ENCODE measurements at regions not wholly inside any gene's neighbourhood (a gene's known extent, or its start where the extent isn't known, plus 50 kb on each side); places are given as distances from the start of the nearest gene placed in this dataset.

DNA sequence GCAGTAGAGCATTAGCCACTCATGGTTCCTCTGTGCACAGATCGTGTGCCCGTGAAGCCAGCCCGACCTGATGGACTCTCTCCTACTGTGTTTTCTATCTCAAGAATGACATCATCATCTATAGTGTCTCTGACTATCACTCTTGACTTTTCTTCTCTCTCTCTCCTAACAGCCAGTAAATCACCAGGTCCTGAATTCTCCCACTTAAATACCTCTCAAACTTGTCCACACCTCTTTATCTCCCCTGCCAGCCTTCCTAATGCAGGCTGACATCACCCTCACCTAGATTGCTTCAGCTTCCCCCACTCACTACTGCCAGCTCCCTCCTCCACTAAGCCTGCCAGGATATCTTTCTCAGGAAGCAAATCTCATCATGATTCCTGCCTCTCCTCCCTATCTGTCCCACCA, 90.6 kb upstream of the MIER3 start:
- H4K20me1 ChIP-seq (ENCODE audit: low read depth), result no peaks in the 10 kb centered on the region
- Mint-ChIP-seq H3K27ac (no peak overlapping the region), H3K36me3 (no peaks in the 10 kb centered on the region), H3K9me3 (no peaks in the 10 kb centered on the region), H3K27me3 (ENCODE audit: insufficient read depth, low read depth) (no peaks in the 10 kb centered on the region), H3K4me3 (no peak overlapping the region), H3K4me1 (no peaks in the 10 kb centered on the region)
- no peak overlapping the region for H2AFZ ChIP-seq (replicated peaks)
- H3K9ac ChIP-seq, result no peak overlapping the region
- no peaks in the 10 kb centered on the region for H3K9me3 ChIP-seq (ENCODE audit: low read depth)
- H3K36me3 ChIP-seq, result no peaks in the 10 kb centered on the region
- H3K27me3 ChIP-seq, result no peaks in the 10 kb centered on the region
- H3K27ac ChIP-seq, result no peak overlapping the region
- no peak overlapping the region for H3K4me3 ChIP-seq
- H3K4me2 ChIP-seq, result no peak overlapping the region
- peaks cover under 1% of the 10 kb centered on the region for H3K4me1 ChIP-seq
- DNase-seq (ENCODE audit: low spot score), result no peak
- TF ChIP-seq, protein P1, sequence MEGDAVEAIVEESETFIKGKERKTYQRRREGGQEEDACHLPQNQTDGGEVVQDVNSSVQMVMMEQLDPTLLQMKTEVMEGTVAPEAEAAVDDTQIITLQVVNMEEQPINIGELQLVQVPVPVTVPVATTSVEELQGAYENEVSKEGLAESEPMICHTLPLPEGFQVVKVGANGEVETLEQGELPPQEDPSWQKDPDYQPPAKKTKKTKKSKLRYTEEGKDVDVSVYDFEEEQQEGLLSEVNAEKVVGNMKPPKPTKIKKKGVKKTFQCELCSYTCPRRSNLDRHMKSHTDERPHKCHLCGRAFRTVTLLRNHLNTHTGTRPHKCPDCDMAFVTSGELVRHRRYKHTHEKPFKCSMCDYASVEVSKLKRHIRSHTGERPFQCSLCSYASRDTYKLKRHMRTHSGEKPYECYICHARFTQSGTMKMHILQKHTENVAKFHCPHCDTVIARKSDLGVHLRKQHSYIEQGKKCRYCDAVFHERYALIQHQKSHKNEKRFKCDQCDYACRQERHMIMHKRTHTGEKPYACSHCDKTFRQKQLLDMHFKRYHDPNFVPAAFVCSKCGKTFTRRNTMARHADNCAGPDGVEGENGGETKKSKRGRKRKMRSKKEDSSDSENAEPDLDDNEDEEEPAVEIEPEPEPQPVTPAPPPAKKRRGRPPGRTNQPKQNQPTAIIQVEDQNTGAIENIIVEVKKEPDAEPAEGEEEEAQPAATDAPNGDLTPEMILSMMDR (IDR thresholded peaks at IDR 0.05), result no peak
- no peak for TF ChIP-seq EZH2 (IDR thresholded peaks at IDR 0.05)
- TF ChIP-seq EZH2phosphoT487 (IDR thresholded peaks at IDR 0.05), result no peak
- H3F3A ChIP-seq (ENCODE audit: low read depth), result no peaks in the 10 kb centered on the region
- no peaks in the 10 kb centered on the region for H3K79me2 ChIP-seq (ENCODE audit: low read depth)

DNA sequence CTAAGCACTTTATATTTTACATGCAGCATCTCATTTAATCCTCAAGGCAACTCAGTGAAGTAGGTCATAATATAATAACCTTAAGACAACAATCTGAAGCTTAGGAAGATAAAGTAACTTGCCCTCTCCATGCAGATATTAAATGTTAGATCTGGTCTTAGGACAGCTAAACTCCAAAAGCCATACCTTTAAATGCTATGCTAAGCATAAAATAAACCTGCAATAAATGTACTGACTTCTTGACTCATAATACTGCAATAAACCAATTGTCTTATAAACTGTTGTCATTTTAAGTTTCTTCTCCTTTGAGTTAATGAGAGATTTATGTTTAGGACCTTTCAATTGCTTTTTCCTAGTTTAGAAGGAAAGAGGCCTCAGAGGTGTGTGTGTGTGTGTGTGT, 102.2 kb upstream of the MIER3 start:
- no peaks in the 10 kb centered on the region for H3K36me3 Mint-ChIP-seq
- no peak overlapping the region for H2AFZ ChIP-seq (replicated peaks)

DNA sequence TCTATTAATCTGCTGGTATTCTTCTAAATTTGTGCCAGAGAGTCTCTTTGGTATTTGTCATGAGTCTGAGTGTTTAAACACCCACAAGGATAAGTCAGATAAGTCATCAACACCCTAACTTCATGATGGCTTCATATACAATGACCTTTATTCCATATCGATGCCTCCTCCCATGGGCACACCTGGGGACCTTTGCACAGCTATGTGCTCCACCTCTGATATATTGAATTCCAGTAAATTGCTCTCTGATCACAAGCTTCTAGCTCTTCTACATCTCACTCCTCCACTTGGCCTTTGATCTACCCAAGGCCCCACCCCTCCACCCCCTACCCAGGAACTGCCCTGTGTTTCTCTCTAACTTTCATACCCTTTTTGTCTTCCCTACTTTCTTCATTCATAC, 102.7 kb upstream of the MIER3 start:
- H3K4me3 ChIP-seq, result no peak overlapping the region
- no peak overlapping the region for H3K9ac ChIP-seq
- no peaks in the 10 kb centered on the region for H3K36me3 ChIP-seq
- H3K4me2 ChIP-seq, result no peak overlapping the region
- H3K27ac ChIP-seq, result no peak overlapping the region
- Mint-ChIP-seq H3K4me1 (peaks cover 2% of the 10 kb centered on the region), H3K27me3 (ENCODE audit: insufficient read depth, low read depth) (no peaks in the 10 kb centered on the region), H3K36me3 (no peaks in the 10 kb centered on the region), H3K4me3 (no peak overlapping the region), H3K9me3 (no peaks in the 10 kb centered on the region), H3K27ac (no peak overlapping the region)
- no peaks in the 10 kb centered on the region for H3K4me1 ChIP-seq
- no peaks in the 10 kb centered on the region for H3K79me2 ChIP-seq (ENCODE audit: low read depth)
- TF ChIP-seq, protein P1 (IDR thresholded peaks at IDR 0.05), result no peak
- no peaks in the 10 kb centered on the region for H3F3A ChIP-seq (ENCODE audit: low read depth)
- DNase-seq (ENCODE audit: low spot score), result no peak
- no peaks in the 10 kb centered on the region for H3K9me3 ChIP-seq (ENCODE audit: low read depth)
- no peaks in the 10 kb centered on the region for H4K20me1 ChIP-seq (ENCODE audit: low read depth)
- H3K27me3 ChIP-seq, result no peaks in the 10 kb centered on the region
- no peak overlapping the region for H2AFZ ChIP-seq (replicated peaks)

More for the DNA sequence above, 102.2 kb upstream of the MIER3 start:
- Histone ChIP-seq H3K36me3 (no peaks in the 10 kb centered on the region), H3K27me3 (no peaks in the 10 kb centered on the region), H3K4me1 (no peaks in the 10 kb centered on the region), H3K4me3 (no peak overlapping the region), H3K9me3 (ENCODE audit: low read depth) (no peaks in the 10 kb centered on the region), H3K9ac (no peak overlapping the region), H3F3A (ENCODE audit: low read depth) (no peaks in the 10 kb centered on the region), H4K20me1 (ENCODE audit: low read depth) (no peaks in the 10 kb centered on the region), H3K79me2 (ENCODE audit: low read depth) (no peaks in the 10 kb centered on the region), H3K27ac (no peak overlapping the region), H3K4me2 (no peak overlapping the region)
- Mint-ChIP-seq H3K27ac (no peak overlapping the region), H3K27me3 (ENCODE audit: insufficient read depth, low read depth) (no peaks in the 10 kb centered on the region), H3K4me3 (no peak overlapping the region), H3K9me3 (no peaks in the 10 kb centered on the region), H3K4me1 (peaks cover 3% of the 10 kb centered on the region)
- no peak for DNase-seq (ENCODE audit: low spot score)
- TF ChIP-seq EZH2phosphoT487 (IDR thresholded peaks at IDR 0.05) (no peak), EZH2 (IDR thresholded peaks at IDR 0.05) (no peak)
- TF ChIP-seq, protein P1 (IDR thresholded peaks at IDR 0.05), result no peak

DNA sequence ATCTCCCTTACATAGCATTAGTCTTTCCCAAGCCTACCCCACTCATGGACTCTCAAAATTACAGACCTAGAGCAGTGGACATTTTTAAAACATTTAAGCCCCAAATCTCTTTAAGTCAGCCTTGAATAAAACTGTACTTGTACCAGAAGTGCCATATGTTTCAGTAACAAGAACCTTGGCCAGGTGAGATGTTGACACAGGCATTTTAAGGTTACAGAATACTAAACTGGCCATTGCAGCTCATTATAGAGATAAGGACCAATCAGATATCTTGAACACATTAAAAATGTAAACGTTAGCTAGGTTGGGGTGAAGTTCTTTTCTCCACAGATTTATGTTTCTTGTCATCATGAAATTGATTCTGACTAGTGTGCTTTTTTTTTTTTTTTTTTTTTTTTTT, 103.8 kb upstream of the MIER3 start:
- peaks cover 2% of the 10 kb centered on the region for H3K27me3 Mint-ChIP-seq (ENCODE audit: insufficient read depth, low read depth)
- TF ChIP-seq EZH2phosphoT487 (IDR thresholded peaks at IDR 0.05) (no peak), EZH2 (IDR thresholded peaks at IDR 0.05) (no peak)
- TF ChIP-seq, protein P1 (IDR thresholded peaks at IDR 0.05), result no peak
- no peaks in the 10 kb centered on the region for H3K27me3 ChIP-seq
- H3K9me3 ChIP-seq (ENCODE audit: low read depth), result no peaks in the 10 kb centered on the region
- H3K4me3 ChIP-seq, result no peak overlapping the region
- H4K20me1 ChIP-seq (ENCODE audit: low read depth), result no peaks in the 10 kb centered on the region
- H3K9ac ChIP-seq, result no peak overlapping the region
- H3K27ac Mint-ChIP-seq, result no peak overlapping the region
- no peaks in the 10 kb centered on the region for H3F3A ChIP-seq (ENCODE audit: low read depth)
- no peaks in the 10 kb centered on the region for H3K36me3 Mint-ChIP-seq
- no peak for DNase-seq (ENCODE audit: low spot score)
- H3K9me3 Mint-ChIP-seq, result no peaks in the 10 kb centered on the region
- no peak overlapping the region for H3K27ac ChIP-seq
- H2AFZ ChIP-seq (replicated peaks), result no peak overlapping the region
- H3K36me3 ChIP-seq, result no peaks in the 10 kb centered on the region
- H3K4me1 Mint-ChIP-seq, result peaks cover 2% of the 10 kb centered on the region
- H3K4me3 Mint-ChIP-seq, result no peak overlapping the region
- H3K4me2 ChIP-seq, result no peak overlapping the region
- H3K79me2 ChIP-seq (ENCODE audit: low read depth), result no peaks in the 10 kb centered on the region
- H3K4me1 ChIP-seq, result no peaks in the 10 kb centered on the region
